ENCODE measurements at regions not wholly inside any gene's neighbourhood (a gene's known extent, or its start where the extent isn't known, plus 50 kb on each side); places are given as distances from the start of the nearest gene placed in this dataset.

DNA sequence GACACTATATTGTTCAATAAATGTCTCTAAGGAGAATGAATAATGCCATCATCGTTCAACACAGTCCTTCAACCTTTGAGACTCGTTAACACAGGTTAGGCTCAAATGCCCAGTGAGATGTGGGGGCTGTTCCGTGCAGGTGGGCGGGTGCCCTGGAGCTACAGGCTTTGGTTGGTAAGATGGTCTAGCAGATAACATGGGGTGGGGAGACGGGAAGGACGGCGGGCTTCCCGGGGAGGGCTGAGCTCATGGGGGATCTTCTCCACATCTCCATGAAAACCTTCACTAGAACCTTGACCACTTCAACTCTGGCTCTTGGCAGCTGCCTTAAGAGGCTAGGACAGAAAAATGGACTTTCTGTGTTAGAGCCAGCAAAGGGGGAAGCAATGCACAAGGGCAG, 134.1 kb upstream of the TCERG1L start:
- DNase-seq: no peak

GRCh38 chr10:131446171-131446570, 134.7 kb upstream of the TCERG1L start:
- DNase-seq: no peak

- no peak for DNase-seq
These were observed 136.7 kb upstream of the TCERG1L start for GRCh38 chr10:131448171-131448570.

- no peak for DNase-seq
These were observed 137.4 kb upstream of the TCERG1L start for GRCh38 chr10:131448883-131449282.

DNA sequence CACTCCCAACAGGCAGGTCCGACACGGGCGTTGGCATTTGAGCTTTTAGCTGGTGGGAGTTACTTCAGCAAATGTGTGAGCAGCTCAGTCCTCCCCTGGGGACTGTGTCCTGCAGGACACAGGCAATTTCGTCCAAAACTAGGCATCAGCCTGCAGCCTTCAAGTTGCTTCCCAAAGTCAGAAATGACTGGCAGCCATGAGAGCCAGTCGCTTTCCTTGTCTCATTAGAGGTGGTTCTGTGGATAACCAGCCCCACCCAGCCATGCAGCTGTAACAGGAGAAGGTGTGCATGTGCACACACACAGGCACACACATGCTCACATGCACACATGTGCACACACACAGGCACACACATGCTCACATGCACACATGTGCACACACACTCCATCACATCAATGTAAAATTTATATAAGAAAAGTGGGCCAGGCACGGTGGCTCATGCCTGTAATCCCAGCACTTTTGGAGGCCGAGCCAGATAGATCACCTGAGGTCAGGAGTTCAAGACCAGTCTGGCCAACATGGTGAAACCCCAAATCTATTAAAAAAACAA, 138.8 kb upstream of the TCERG1L start:
- DNase-seq: no peak

- no peak for DNase-seq
These were observed 140.0 kb upstream of the TCERG1L start for GRCh38 chr10:131451407-131452015.

- DNase-seq: no peak
These were observed 141.6 kb upstream of the TCERG1L start for GRCh38 chr10:131452926-131453720.

GRCh38 chr10:131453721-131454634, 142.5 kb upstream of the TCERG1L start:
- no peak for DNase-seq

GRCh38 chr10:131456411-131456810, 144.9 kb upstream of the TCERG1L start:
- DNase-seq: no peak

DNA sequence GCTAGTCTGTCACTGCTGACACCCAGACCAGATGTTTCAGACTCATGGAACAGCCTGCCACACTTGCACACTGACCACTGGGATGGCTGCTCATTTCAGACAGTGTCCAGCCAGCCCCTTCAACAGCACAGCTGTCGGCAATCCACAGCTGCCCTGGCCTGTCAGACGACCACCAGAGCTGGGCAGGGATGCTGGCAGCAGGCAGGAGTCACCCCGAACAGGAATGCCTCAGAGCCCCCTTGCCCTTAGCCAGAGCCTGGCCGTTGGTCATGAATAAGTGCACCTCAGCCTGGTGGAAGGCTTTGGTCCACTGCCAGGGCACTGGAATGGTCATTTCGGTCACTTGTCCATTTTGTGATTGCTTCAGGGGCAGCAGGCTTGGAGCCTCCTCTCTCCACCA, 149.6 kb upstream of the TCERG1L start:
- DNase-seq: no peak

GRCh38 chr10:131464789-131465188, 153.3 kb upstream of the TCERG1L start:
- no peak for DNase-seq

DNA sequence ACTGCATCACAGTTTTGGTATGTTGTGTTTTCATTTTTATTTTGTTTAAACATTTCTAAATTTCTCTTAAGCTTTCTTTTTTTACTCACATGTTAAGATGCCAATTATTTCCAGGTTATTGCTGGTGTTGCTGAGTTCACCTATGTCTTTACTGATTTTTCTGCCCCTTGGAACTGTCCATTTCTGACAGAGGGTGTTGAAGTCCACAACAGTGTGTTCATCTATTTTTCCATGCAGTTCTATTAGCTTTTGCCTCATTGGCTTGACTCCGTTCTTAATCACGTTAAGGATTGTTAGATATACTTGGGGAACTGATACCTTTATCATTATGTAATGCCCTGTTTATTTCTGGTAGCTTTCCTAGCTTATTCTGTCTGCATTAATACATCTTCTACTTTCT, 158.0 kb upstream of the TCERG1L start:
- DNase-seq: no peak

DNA sequence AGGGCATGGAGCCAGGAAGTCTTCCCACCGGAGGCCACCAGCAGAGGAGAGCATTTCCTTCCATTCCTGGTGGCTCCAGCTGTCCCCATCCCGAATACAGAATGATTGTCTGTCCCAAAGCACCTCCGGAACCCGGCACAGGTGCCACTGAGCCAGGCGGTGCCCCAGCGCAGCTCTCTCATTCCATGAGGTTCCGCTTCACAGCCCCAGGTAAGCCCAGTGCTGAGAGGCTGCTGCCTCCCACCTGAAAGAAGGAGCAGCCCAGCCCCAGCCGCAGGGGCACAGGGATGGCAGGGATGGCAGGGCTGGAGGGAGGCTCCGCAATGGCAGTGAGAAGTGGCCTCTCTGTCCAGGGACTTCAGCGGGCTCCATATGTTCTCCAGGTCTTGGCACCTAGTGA, 162.1 kb upstream of the TCERG1L start:
- DNase-seq: no peak

DNA sequence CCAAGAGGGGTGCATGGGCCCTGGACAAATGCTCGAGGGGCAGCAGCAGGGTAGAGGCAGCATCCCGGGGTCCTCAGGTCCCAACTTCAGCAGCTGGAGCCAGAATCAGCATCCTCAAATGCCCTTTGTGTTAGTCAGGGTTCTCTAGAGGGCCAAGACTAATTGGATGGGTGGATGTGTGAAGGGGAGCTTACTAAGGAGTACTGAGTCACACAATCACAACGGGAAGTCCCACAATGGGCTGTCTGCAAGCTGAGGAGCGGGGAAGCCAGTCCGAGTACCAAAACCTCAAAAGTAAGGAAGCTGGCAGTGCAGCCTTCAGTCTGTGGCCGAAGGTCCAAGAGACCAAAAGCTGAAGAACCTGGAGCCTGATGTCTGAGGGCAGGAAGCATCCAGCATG, 162.9 kb upstream of the TCERG1L start:
- DNase-seq: no peak

DNA sequence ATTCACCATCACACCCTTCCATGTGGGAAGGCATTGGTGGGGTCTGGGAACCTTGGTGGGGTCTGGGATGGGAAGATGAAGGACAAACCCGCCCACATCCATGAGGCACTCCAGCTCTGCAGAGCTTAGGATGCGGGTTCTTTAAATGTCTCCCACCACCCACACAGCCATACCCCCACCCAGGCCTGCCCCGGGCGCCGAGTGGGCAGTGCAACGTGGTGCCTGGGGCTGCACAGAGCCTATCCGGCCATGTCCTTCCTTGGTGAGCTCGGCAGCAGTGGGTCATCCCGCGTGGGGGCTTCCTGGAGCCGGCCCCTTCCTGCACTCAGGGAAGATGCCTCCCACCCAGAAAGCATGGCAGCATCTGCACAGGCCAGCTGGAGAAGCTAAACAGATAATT, 163.5 kb upstream of the TCERG1L start:
- no peak for DNase-seq

- no peak for DNase-seq
These were observed 164.3 kb upstream of the TCERG1L start for GRCh38 chr10:131475803-131476202.

DNA sequence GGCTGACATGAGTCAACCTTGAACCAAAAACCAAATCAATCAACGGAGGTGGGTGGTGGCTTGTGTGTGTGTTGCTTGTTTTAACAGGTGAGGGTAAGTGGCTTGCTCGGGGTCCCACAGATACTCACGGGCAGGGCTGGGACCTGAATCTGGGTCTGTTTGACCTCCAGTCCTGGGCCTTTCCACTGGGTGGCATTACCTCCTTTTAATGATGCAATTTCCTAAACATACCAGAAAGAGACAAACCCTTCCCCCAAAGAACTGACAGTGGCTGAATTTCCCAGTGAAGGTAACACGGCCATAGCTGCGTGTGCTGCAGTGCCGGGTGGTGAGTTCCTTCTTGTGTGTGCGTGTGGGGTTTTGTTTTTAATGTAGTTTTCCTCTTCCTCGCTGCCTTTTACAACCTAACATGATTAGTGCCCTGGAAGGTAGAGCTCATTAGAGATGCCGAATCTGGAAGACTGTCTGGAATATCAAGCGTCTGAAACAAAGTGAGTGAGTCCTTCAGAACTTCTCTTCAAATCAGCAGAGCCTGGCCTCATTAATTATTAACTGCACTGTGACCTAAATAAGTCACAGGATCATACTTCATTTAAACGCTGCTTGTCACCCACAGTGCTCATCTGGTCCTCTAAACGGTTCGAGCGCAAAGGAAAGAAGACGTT, 166.1 kb upstream of the TCERG1L start:
- DNase-seq: no peak

GRCh38 chr10:131478377-131478989, 167.0 kb upstream of the TCERG1L start:
- no peak for DNase-seq

DNA sequence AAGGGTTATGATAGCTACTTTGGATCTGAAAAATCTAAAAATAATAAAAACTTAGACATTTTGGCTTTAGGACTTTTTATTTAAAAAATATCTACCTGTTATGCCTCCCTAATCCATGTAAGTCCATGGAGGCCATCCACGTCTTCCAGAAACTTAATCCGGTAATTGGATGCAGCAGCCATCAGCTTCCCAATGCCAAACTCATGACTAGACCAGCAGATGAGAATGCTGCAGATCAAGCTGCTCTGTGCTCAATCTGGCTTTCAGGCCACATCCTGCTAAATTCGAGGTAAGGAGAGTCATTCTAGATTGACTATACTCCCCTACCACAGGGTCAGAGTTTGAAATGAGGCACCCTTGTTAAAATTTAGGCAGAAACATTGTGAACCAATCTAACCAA, 168.5 kb upstream of the TCERG1L start:
- no peak for DNase-seq

GRCh38 chr10:131480861-131481260, 169.3 kb upstream of the TCERG1L start:
- no peak for DNase-seq

DNA sequence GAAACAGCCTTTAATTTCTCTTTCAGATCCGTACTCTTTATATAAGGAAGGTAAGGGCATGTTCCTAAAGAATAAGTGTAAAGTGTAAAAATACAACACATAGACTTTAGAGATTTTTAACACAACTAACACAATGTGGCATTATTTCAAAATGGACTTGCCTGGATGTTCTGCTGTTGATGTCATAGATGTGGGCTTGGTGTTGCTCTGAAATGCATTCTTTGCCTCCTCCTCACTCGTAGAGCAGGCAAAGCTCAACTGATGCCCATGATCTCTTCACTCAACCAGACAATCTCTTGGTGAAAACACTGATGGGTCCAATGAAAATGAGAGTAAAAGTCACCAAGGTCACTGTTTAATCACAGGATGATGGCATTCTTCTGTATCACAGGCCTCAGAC, 174.2 kb upstream of the TCERG1L start:
- no peak for DNase-seq

GRCh38 chr10:131487822-131488221, 176.3 kb upstream of the TCERG1L start:
- no peak for DNase-seq
